Activated naive CD8-positive, alpha-beta T cell treated with anti-CD3 and anti-CD28 coated beads, Interleukin-2, amount 10 ng/mL, durations not matched to agents 7 days and 5 days (primary cell): ENCODE measurements at regions not wholly inside any gene's neighbourhood (a gene's known extent, or its start where the extent isn't known, plus 50 kb on each side); places are given as distances from the start of the nearest gene placed in this dataset.
A peak's percentile ranks its signal among the peaks of the same experiment; 100 is the strongest.

Experiments used
- ATAC-seq: fragments of 150-1000 bp; cut with Tn5 transposase; one replicate; pipeline ENCODE4 v1.10.0; 2021; ENCODE audit warnings: low read depth, moderate library complexity
- POLR2A ChIA-PET: fragments of 350-600 bp; sonication (Branson Sonifier 250); formaldehyde crosslinking; loops from one replicate; lab custom pipeline; 2021; ENCODE audit warnings: antibody characterized with exemption; lab: Charles Lee
- DNase-seq: peaks from one replicate; pipeline ENCODE4 v3.0.0; 2021
- H3K27ac Mint-ChIP-seq: one replicate; pipeline ENCODE4 v1.8.0; 2022; ENCODE audit warnings: mild to moderate bottlenecking, mixed read lengths
- H3K27me3 Mint-ChIP-seq: one replicate; pipeline ENCODE4 v1.8.0; 2022; ENCODE audit warnings: mild to moderate bottlenecking, moderate library complexity, mixed read lengths
- H3K36me3 Mint-ChIP-seq: one replicate; pipeline ENCODE4 v1.8.0; 2021; ENCODE audit warnings: mild to moderate bottlenecking, mixed read lengths
- H3K4me1 Mint-ChIP-seq: one replicate; pipeline ENCODE4 v1.8.0; 2021; ENCODE audit warnings: mixed read lengths
- H3K4me3 Mint-ChIP-seq: one replicate; pipeline ENCODE4 v1.8.0; 2022; ENCODE audit warnings: mild to moderate bottlenecking, moderate library complexity, mixed read lengths
- H3K9me3 Mint-ChIP-seq: one replicate; pipeline ENCODE4 v1.8.0; 2021; ENCODE audit warnings: mixed read lengths

DNA sequence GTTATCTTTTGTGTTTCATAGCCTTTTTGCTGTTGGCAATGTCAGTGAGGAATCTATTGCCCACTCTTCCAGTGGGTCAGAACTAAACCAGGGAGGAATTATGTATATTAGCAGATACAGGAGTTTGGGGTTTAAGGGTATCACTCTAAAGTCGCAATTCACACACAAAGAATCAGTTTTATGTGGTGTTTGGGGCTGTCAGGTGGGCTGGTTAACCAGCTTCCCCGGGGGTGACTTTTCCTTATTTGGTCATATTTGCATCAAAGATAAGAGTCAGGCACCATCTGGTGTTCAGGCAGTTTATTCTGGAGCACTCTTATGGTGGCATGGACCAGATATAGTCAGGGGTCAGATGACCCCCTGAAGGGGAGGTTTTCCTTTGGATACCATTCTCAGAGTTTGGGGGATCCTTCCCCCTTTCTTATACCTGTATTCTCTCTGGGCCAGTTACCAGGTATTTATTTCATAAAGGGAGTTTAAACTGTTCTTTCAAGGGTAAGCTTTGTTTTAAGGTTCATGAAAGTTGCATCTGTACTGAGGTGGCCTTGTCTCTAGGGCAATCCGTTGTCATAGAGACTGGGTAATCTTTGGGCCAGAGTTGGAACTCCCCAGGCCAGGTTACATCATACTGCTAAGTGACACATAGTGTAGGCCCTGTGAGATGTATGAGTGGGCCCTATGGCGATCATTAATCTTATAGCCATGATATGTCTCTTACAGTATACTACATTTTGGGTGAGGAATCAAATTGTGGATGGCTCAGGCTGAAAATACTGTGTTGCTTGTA, 148.2 kb downstream of the RWDD3 start:
- no peaks in the 10 kb centered on the region for H3K27me3 Mint-ChIP-seq

GRCh38 chr1:95383111-95383510, 149.1 kb downstream of the RWDD3 start:
- H3K4me3 Mint-ChIP-seq, result no peak overlapping the region
- DNase-seq, result no peak

More for the DNA sequence above, 148.2 kb downstream of the RWDD3 start:
- Mint-ChIP-seq H3K27ac (no peak overlapping the region), H3K36me3 (no peaks in the 10 kb centered on the region), H3K4me3 (no peak overlapping the region), H3K9me3 (no peaks in the 10 kb centered on the region), H3K4me1 (no peaks in the 10 kb centered on the region)
- no peak for DNase-seq
- POLR2A ChIA-PET, result no interaction called here
- no peak for ATAC-seq

DNA sequence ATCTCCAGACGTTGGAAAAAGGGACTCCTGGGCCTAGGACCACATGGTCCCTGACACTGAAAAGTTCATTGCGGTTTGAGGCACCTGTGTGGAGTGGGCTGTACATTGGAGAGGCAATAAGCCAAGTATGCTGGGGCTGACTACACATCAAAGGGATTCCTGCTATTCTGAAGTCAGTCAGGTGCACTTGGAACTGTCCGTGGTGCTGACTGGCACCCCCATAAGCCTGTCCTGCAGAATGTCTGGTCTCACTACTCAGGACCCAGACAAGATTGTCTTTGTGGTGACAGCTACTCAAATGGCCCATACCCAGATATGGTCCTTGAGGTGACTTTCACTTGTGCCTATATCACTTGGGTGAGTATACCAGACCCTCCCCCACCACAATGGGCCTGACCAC, 150.6 kb downstream of the RWDD3 start:
- no peaks in the 10 kb centered on the region for H3K9me3 Mint-ChIP-seq
- POLR2A ChIA-PET, result no interaction called here
- H3K4me3 Mint-ChIP-seq, result no peak overlapping the region
- peak; percentile 48 for DNase-seq
- no peaks in the 10 kb centered on the region for H3K27me3 Mint-ChIP-seq
- H3K4me1 Mint-ChIP-seq, result no peaks in the 10 kb centered on the region
- H3K36me3 Mint-ChIP-seq, result no peaks in the 10 kb centered on the region
- ATAC-seq, result no peak
- H3K27ac Mint-ChIP-seq, result no peak overlapping the region

More at GRCh38 chr1:95383111-95383510, 149.1 kb downstream of the RWDD3 start:
- no peaks in the 10 kb centered on the region for H3K36me3 Mint-ChIP-seq
- no peaks in the 10 kb centered on the region for H3K27me3 Mint-ChIP-seq
- ATAC-seq, result no peak
- no peak overlapping the region for H3K27ac Mint-ChIP-seq
- POLR2A ChIA-PET, result no interaction called here
- H3K9me3 Mint-ChIP-seq, result no peaks in the 10 kb centered on the region
- no peaks in the 10 kb centered on the region for H3K4me1 Mint-ChIP-seq

GRCh38 chr1:95386371-95386770, 152.4 kb downstream of the RWDD3 start:
- no peak overlapping the region for H3K27ac Mint-ChIP-seq
- H3K4me1 Mint-ChIP-seq, result no peaks in the 10 kb centered on the region
- no peaks in the 10 kb centered on the region for H3K9me3 Mint-ChIP-seq
- H3K27me3 Mint-ChIP-seq, result no peaks in the 10 kb centered on the region
- no peak for ATAC-seq
- DNase-seq, result no peak
- no peaks in the 10 kb centered on the region for H3K36me3 Mint-ChIP-seq
- POLR2A ChIA-PET, result no interaction called here
- no peak overlapping the region for H3K4me3 Mint-ChIP-seq

GRCh38 chr1:95386915-95387314, 152.9 kb downstream of the RWDD3 start:
- no peak for ATAC-seq
- DNase-seq, result no peak
- Mint-ChIP-seq H3K9me3 (no peaks in the 10 kb centered on the region), H3K4me1 (no peaks in the 10 kb centered on the region), H3K27me3 (no peaks in the 10 kb centered on the region), H3K27ac (no peak overlapping the region), H3K4me3 (no peak overlapping the region), H3K36me3 (no peaks in the 10 kb centered on the region)
- POLR2A ChIA-PET, result no interaction called here

DNA sequence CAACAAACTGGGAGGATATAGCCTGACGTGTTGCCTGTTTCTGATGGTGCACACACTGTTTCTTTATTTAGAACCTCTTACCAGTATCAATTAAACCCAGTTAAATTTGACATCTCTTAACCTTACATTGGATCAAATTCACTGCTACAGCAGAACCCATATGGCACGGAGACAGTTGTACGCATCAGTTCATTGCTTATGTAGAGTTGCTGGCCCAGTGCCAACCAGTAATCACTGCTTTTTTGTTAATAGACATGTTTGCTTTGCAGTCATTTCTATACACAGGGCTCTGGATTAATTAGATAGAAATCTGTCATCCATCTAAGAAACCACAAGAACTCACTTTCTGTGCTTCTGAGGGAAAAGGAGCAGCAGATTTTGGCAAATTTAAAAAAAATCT, 154.0 kb downstream of the RWDD3 start:
- Mint-ChIP-seq H3K4me1 (no peaks in the 10 kb centered on the region), H3K4me3 (no peak overlapping the region), H3K27ac (no peak overlapping the region), H3K9me3 (no peaks in the 10 kb centered on the region), H3K27me3 (no peaks in the 10 kb centered on the region), H3K36me3 (no peaks in the 10 kb centered on the region)
- no peak for ATAC-seq
- no peak for DNase-seq
- POLR2A ChIA-PET, result no interaction called here

GRCh38 chr1:95393434-95393833, 159.4 kb downstream of the RWDD3 start:
- Mint-ChIP-seq H3K9me3 (no peaks in the 10 kb centered on the region), H3K36me3 (no peaks in the 10 kb centered on the region), H3K4me3 (no peak overlapping the region), H3K27ac (no peak overlapping the region), H3K27me3 (no peaks in the 10 kb centered on the region), H3K4me1 (no peaks in the 10 kb centered on the region)
- POLR2A ChIA-PET, result no interaction called here
- ATAC-seq (no peak), DNase-seq (no peak)

DNA sequence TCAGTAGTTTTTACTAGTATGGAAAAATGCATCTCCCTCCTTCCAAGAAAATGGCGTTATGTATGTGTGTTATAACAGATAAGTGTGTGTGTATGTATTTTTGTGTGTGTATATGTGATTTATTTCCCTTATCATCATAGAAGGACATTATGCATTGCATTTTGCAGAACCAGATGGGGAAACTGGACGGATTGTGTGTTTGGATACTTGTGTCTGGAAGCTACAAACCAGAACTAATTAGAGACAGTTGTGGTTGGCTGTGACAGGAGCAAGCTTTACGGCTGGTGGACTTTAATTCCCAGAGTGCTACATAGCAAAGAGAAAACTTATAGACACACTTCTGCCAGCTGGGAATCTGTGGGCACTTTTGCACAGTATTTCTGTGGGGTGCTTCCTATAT, 162.5 kb downstream of the RWDD3 start:
- H3K9me3 Mint-ChIP-seq, result no peaks in the 10 kb centered on the region
- no peak overlapping the region for H3K4me3 Mint-ChIP-seq
- no peak overlapping the region for H3K27ac Mint-ChIP-seq
- ATAC-seq (no peak), DNase-seq (no peak)
- no peaks in the 10 kb centered on the region for H3K4me1 Mint-ChIP-seq
- no peaks in the 10 kb centered on the region for H3K27me3 Mint-ChIP-seq
- no peaks in the 10 kb centered on the region for H3K36me3 Mint-ChIP-seq
- POLR2A ChIA-PET, result no interaction called here

GRCh38 chr1:95402780-95403179, 168.8 kb downstream of the RWDD3 start:
- Mint-ChIP-seq H3K4me3 (no peak overlapping the region), H3K4me1 (no peaks in the 10 kb centered on the region), H3K36me3 (no peaks in the 10 kb centered on the region), H3K27ac (no peak overlapping the region), H3K27me3 (peaks cover 2% of the 10 kb centered on the region), H3K9me3 (peaks cover 5% of the 10 kb centered on the region)
- DNase-seq (no peak), ATAC-seq (no peak)
- POLR2A ChIA-PET, result no interaction called here

DNA sequence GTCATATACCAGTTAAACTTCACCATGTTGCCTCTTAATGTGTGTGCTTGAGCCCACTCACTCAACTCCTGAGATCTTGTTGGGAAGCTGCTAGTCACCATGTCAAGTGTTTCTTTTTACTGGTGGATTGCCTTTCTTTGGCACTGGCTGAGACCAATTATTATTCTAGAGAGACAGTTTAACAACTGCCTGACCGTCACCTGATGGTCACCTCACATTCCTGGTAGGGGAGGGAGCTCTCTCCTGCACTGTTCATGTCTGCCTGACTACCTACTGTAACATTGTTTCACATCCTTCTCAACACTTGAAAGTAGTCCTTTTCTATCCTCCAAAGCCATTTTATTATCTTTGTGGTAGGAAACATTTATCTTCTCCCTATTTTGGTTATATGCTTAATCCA, 172.3 kb downstream of the RWDD3 start:
- peaks cover 6% of the 10 kb centered on the region for H3K27me3 Mint-ChIP-seq
- DNase-seq (no peak), ATAC-seq (no peak)
- H3K27ac Mint-ChIP-seq, result no peak overlapping the region
- no peaks in the 10 kb centered on the region for H3K4me1 Mint-ChIP-seq
- POLR2A ChIA-PET, result no interaction called here
- H3K4me3 Mint-ChIP-seq, result no peak overlapping the region
- H3K36me3 Mint-ChIP-seq, result no peaks in the 10 kb centered on the region
- peaks cover 5% of the 10 kb centered on the region for H3K9me3 Mint-ChIP-seq

- ATAC-seq (no peak), DNase-seq (no peak)
- Mint-ChIP-seq H3K27me3 (peaks cover 6% of the 10 kb centered on the region), H3K9me3 (peaks cover 5% of the 10 kb centered on the region), H3K27ac (no peak overlapping the region), H3K4me1 (no peaks in the 10 kb centered on the region), H3K36me3 (no peaks in the 10 kb centered on the region), H3K4me3 (no peak overlapping the region)
- POLR2A ChIA-PET, result no interaction called here
Measured at GRCh38 chr1:95407131-95407885, 173.3 kb downstream of the RWDD3 start.

DNA sequence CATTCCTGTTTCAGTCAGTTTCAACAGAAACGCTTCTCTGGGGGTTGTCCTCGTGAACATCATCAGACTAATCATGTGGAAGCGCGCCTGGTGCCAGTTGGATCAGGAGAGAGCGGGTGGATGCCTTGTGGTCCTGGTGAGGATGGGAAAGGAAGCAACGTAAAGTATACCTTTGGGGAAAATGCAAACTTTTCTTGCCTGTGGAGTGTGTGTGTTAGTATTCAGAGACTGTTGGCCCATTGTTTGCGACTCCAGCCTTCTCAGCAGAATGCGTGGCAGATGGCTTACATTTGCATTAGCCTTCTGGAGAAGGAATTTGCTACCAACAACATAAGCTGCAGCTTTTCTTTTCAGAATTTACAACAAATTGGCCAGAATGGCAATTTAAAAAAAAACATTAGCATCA, 173.9 kb downstream of the RWDD3 start:
- no peak for ATAC-seq
- H3K36me3 Mint-ChIP-seq, result no peaks in the 10 kb centered on the region
- no peak for DNase-seq
- H3K27me3 Mint-ChIP-seq, result peaks cover 6% of the 10 kb centered on the region
- H3K9me3 Mint-ChIP-seq, result peaks cover 5% of the 10 kb centered on the region
- H3K4me1 Mint-ChIP-seq, result no peaks in the 10 kb centered on the region
- H3K4me3 Mint-ChIP-seq, result no peak overlapping the region
- H3K27ac Mint-ChIP-seq, result no peak overlapping the region
- POLR2A ChIA-PET, result no interaction called here

- POLR2A ChIA-PET, result no interaction called here
- Mint-ChIP-seq H3K36me3 (no peaks in the 10 kb centered on the region), H3K4me1 (no peaks in the 10 kb centered on the region), H3K27me3 (peaks cover 6% of the 10 kb centered on the region), H3K27ac (no peak overlapping the region), H3K9me3 (peaks cover under 1% of the 10 kb centered on the region), H3K4me3 (no peak overlapping the region)
- DNase-seq (no peak), ATAC-seq (no peak)
Measured at GRCh38 chr1:95408507-95409136, 174.6 kb downstream of the RWDD3 start.

DNA sequence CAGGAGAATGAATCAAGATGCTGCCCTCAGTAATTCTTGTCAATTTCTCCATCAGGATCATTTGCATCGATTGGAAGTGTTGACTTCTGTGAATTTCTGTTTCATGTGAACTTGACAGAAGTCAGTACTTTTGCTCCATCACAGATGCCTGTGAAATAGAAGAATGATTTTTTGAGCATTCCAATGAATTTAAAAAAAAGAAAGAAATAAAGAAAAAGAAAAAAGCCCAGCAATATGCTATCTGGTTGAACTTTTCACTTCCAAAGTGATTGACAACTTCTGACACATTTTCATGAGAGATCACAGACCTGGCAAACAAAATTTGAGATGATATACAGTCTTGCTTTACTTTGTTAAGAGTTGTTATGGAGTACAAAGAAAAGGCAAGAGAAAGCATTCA, 175.3 kb downstream of the RWDD3 start:
- Mint-ChIP-seq H3K4me1 (no peaks in the 10 kb centered on the region), H3K9me3 (no peaks in the 10 kb centered on the region), H3K4me3 (no peak overlapping the region), H3K27ac (no peak overlapping the region), H3K36me3 (no peaks in the 10 kb centered on the region), H3K27me3 (peaks cover 6% of the 10 kb centered on the region)
- DNase-seq (no peak), ATAC-seq (no peak)
- POLR2A ChIA-PET, result no interaction called here
